HG02678 (cell line): ENCODE measurements at regions not wholly inside any gene's neighbourhood (a gene's known extent, or its start where the extent isn't known, plus 50 kb on each side); places are given as distances from the start of the nearest gene placed in this dataset.

Experiments used
- ATAC-seq: cut with Tn5 transposase; IDR thresholded peaks from one replicate; pipeline ENCODE4 v1.9.1; 2021; ENCODE audit warnings: mild to moderate bottlenecking, moderate library complexity; ENCODE audit not compliant: unreplicated experiment

DNA sequence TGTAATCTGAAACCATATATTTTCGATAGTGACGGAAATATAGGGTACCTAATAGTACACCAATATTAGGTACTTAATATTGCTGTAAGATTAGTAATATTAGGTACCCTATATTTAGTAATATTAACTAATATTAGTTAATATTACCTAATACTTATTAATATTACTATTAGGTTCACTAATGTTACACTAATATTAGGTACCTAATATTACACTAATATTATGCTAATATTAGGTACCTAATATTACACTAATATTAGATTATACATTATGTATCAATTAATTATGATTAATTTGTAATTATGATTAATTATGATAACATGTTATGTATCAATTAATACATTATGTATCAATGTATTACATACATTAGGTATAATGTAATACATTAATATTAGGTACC is 518.2 kb upstream of the LRATD1 start:
- no peak for ATAC-seq

DNA sequence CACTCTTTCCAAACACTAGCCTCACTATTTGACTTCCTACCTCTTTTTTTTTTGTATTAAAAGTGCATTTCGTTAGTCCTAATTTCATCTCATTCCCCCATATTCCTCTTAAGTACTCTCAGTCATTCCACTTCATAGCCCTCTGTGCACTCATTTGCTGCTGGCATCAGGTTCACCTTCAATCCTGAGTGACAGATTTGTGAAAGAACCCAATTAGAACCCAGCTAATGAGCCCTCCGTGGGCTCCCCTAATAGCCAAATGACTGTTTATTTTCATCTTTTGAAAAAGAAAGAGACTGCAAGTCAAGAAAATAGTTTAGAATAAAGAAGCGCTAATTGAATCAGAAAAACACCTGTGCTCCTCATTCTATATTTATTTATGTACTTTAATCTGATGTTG is 512.1 kb upstream of the LRATD1 start:
- no peak for ATAC-seq

DNA sequence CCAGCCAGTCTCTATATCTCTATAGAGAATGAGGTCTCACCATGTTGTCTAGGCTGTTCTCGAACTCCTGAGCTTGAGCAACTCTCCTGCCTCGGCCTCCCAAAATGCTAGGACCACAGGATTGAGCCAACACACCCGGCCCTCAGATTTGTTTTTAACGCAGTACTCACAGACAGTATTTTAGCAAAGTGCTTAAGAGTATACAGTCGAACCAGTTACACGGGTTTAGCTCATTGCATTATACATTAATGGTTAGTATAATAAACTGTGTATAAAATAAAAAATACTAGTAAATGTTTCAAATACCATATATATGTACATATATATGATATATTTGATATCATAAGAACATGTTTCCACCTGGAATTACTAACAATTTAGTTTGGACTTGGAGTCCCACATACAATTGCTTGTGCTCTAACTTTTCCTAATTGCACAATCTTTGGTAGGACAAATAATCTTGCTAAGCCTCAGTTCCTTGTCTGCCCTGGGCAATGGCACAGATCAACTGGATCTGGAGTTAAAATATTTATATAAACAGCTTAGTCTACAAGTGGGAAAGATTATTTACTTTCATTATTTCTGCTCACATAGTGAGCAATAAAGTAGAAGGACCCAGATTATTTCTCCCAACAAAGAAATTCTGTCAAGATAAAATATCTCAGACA is 508.9 kb upstream of the LRATD1 start:
- ATAC-seq, result no peak

DNA sequence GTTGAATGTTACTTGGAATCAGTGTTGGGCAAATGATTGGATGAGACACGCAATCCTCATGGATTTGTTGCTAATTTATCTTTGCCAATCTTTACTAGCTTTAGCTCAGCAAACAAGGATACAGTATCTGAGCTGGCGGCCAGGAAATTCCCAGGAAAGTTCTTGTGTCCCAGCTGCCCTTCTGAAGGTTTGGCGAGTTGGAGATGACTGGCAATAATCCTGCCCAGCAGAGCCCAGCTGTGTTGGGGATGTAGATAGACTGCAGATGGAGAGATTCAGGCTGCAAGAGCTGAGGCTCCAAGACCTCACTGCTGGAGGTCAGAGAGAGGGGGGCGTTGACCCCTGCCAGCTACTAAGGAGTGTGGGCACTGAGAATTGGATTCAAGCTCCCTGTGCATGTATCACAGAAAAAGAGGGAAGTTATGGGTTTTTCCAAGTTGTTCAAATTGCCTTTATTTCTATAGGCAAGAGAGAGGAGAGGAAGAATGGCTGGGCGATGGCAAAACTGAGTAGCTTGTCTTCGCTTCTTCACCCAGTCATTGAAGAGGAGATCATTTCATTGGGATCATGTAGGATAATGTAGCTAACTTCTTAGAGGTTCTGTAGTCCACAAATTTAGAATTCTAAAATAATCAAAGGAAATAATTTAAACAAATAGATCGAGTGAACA is 506.8 kb upstream of the LRATD1 start:
- ATAC-seq, result no peak

DNA sequence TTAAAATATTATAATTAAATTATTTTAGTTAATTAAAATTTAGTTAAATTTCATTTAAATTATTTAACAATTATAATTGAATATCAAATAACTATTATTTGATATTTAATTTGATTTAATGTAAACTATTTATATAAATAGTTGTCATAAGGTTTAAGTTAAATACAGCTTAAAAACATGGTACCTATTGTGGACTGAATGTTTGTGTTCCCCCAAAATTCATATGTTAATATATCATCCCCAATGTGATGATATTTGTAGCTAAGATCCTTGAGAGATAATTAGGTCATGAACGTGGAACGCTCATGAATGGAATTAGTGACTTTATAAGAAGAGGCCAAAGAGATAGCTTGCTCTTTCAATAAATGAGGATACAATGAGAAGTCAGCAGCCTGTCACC is 505.7 kb upstream of the LRATD1 start:
- ATAC-seq, result no peak

DNA sequence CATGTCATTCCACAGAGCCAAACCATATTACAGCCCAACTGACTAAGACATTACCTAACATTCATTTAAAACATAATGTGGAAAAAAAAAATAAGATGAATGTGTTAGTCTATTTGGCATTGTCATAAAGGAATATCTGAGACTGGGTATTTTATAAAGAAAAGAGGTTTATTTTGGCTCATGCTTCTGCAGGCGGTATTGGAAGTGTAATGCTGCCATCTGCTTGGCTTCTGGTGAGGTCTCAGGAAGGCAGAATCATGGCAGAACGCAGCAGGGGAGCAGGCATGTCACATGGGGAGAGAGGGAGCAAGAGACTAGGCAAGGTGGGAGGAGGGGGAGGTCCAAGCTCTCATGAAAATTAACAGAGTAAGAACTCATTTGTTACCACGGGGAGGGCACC is 504.8 kb upstream of the LRATD1 start:
- ATAC-seq, result no peak

DNA sequence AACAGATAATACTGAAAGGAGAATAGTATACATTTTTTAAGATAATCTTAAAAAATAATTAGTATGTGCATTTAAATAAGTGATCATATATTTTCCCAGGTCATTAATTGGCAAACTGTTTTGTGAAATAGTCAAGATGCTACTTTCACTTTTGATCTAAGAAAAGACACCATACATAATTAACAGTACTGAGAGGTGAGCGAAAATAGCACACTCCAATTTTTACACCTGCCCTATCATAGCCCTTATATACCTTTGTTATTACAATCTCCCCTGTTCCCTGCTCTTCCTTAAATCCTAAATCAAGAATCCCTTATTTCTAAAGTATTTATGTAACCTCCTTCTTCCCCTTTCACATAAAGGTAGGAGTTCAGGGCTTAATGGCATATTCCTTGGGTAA is 500.1 kb upstream of the LRATD1 start:
- ATAC-seq, result no peak

DNA sequence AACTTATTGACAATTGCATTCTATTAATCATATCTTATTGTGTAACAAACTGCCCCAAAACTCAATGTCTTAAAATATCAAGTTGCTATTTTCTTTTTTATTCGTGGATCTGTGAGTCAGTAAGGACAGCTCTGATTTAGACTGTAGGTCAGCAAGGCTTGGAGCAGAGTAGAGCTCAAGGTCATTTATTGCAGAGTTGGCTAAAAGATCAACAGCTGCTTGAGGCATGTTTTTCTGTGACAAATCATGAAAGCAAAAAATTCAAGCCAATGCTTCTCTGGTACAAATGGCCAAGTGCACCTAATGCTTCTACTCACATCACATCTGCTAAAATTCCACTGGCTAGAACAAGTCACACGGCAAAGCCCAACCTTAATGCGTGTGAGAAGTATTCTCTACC is 497.7 kb upstream of the LRATD1 start:
- ATAC-seq, result no peak

DNA sequence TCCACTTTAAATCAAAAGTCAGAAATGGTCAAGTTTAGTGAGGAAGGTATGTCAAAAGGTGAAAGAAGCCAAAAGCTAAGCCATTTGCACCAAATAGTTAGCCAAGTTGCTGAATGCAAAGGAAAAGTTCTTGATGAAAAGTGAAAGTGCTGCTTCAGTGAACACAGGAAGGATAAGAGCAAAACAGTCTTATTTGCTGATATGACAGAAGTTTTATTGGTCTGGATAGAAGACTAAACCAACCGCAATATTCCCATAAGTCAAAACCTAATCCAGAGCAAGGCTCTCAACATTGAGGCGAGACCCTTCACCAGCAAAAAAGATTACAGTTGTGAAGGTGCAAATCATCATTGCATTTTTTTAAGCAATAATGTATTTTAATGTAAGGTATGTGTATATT is 496.5 kb upstream of the LRATD1 start:
- ATAC-seq, result no peak

DNA sequence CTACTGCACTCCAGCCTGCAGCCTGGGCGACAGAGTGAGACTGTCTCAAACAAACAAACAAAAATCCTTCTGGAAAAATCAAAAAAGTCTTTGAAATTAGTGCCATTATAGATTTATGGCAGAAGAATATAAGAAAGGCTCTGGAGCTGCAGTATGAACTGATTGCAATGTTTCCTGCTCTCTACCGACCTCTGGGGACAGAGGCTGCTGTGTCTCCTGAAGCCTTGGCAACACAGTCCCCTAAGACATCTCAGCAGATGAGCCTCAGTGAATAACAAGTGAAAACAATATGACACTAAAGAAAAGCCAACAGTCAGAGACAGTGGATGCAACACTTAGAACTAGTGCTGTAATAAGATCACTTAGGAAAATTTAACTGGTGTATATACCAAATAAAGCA is 494.9 kb upstream of the LRATD1 start:
- no peak for ATAC-seq

DNA sequence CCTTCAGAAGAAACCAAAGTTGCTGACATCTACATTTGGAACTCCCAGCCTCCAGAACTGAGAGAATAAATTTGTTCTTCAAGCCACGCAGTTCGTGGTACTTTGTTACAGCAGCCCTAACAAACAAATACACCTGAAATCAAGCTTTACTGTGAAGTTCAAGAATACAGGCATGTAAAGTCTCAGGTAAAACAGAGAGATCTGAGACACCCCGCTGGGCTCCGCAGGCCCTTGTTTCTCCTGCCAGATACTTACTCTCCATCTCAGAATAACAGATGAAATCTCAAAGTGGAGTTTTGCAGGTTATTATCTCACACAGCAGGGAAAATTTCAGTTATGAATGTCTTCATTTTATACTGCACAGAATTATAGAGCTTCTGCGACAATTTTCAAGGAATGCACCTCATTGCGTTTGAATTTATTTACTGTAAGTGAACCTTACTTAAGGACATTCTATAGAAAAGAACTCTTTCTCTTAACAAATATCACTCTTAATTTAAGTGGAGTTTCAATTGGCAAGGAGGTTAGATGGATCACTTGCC is 492.4 kb upstream of the LRATD1 start:
- ATAC-seq, result no peak

DNA sequence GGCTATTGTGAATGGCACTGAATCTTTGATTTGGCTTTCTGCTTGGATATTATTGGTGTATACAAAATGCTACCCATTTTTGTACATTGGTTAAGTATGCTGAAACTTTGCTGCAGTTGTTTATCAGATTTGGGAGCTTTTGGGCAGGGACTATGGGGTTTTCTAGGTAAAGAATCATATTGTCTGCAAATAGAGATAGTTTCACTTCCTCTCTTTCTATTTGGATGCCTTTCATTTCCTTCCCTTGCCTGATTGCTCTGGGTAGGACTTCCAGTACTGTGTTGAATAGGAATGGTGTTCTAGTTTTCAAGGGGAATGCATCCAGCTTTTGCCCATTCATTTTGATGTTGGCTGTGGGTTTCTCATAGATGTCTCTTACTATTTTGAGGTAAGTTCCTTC is 489.1 kb upstream of the LRATD1 start:
- no peak for ATAC-seq

DNA sequence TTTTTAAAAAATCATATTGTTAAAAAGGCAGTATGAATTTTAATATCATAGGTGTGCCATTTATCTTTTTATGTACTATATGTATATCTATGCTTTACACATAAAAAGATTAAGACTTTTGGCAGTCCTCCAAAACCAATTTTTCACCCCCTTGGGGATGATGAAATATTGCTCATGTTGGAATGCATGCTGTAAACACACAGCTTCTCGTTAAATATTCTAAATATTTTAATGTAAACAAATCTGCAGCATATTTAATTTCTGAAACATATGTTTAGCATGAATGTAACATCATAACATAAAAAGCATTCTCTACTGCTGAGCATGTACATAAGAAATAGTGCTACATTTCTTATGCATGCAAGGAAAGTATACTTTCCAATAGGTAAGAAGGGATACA is 484.3 kb upstream of the LRATD1 start:
- no peak for ATAC-seq

DNA sequence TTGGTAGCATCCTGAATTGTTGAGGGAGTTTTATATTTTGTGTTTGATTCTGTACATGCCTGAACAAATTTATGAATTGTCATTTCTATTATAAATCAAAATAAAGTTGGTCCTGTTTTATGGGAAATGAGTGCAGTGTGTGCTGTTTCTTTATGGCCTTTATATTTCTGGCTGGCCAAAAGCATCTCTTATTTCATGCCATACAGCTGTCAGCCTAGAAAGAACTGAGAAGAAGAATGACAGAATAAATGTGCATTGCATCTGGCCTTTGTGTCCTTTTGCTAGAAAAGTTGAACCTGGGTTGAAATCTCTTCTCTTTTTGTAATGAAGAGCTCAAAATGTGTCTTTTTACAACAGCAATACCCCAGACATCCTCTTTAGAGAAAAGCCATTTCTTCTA is 474.7 kb upstream of the LRATD1 start:
- no peak for ATAC-seq

DNA sequence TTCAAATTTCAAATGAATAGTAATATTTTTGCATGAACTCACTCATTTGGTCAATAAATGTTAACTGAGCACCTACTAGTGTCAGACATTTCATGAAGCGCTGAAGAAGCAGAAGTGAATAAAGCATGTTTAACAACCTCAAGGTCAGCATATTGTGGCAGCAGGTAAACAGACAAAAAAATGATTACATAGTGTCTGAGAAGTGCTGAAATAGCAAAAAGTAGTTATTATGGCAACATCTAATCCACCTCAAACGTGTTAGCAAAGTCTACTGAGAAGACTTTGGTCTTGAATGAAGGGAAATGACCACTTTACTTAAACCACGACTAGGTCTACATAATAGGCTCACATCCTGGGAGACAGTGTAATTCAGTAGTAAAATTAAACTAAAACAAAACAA is 452.2 kb upstream of the LRATD1 start:
- no peak for ATAC-seq

DNA sequence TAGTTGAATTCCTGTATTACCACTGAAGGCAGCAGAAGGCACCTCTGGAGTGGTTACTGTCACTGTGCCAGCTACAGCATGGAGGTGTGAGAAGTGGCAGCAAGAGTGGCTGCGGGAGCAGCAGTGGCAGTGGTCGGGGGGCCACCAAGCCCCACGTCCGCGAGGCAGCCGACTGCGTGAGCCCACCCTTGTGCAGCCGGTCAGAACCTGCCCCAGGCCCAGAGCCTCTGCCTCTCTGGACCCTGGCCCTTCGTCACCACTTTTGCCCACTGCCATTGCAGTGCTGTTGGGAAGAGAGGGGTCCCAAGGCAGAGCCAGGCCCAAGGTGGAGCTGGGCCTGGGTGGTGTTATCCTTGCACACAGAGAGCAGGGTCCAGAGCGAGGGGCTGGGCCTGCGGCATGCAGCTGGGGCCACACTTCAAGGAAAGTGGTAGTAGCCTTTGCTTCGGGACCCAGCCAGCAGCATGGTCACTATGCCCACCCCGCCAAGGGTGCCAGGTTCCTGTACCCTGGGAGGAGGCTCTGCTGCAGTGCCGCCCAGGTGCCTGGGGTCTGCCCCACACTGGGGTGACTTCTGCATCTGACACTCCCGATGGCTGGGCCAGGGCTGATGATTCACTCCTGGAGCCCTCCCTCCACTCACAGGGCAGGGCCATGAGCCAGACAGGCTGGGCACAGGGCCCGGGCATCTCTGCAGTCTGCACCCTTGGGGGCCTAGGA is 450.1 kb upstream of the LRATD1 start:
- ATAC-seq, result no peak

DNA sequence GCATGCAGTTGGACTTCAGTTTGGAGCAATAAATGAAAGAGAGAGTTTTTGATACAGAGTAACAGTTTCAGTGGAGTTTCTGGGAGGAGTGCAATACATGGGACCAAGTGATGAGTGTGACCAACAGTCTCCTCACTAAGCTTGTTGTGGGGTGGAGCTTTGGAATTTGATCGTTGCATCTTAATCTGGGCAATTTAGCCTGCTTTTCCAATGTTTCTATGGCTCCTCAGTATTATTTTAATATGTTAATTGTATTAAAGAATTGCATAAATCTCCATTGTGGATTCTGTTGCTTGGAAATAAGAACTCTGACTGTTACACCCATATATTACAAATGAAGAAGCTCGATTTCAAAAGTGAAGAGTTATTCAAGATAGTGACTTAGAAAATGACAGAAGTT is 446.6 kb upstream of the LRATD1 start:
- ATAC-seq, result no peak

DNA sequence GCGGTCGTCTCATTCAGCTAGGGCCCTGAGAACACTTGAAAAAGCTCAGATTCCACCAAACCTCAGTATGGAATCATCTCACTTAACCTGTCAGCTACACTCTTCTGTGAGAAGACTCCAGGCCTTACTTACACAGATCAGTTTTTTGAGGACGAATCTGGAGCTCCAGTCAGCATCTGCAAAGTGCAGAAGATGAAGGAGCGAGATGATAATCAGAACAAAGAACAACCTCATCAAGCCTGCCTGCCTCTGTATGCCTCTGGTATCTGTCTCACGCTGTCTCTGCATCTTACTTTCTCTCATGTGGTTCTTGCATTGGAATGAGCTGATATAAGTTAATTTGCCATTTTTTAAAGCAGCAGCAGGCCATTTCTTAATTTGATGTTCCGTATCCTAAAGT is 444.1 kb upstream of the LRATD1 start:
- ATAC-seq, result no peak

DNA sequence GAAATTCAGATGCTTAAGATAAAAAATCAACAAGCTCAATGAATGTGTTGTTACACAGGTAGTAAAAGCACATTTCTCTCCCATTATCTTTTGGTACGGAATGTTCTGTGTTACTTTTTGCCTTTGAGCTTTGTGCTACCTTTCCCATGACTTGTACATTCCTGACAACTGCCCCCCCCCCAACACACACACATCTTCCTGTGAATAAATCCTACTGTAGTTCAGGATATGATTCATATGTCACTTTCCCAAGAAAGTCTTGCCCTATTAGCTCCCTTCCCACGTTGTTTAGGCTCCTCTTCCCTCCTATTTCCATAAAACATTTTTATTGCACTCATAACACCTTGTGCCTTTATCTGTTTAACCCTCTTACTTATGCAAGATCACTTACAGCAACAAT is 442.6 kb upstream of the LRATD1 start:
- no peak for ATAC-seq

DNA sequence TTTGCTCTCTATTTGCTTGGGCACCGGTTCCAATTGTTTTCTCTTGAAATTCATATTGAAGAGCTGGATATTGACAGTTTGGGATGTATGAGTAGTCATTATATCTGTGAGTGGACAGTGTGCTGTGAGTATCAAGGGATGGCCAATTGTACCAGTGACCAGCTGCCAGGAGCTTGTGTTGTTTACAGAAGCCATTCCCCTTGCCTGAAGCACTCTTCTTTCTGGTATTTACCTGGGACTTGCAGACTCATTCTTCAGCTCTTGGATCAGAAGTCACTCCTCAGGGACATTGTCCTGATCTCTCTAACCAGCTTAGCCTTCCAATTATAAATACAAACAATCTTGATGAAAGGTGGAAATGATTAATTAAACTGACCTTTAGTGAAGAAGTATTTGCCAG is 438.3 kb upstream of the LRATD1 start:
- ATAC-seq, result no peak

DNA sequence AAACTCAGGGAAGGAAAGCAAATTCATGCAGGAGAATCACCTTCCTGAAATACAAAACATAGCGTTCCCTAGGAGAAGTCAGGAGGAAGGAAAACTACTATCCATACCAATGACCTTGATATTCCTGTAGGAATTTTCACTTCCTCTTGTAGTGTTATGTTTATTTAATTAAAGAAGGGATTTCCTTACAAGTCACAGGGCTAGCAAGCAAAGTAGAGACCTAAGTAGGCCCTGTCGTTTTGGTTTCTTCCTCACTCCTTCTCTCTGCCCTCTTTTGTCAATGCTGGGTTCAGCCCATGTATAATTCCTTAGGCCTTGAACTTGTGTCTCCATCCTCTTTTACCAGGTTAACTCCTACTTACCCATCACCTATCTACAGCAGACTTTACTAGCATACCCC is 435.2 kb upstream of the LRATD1 start:
- ATAC-seq, result no peak

DNA sequence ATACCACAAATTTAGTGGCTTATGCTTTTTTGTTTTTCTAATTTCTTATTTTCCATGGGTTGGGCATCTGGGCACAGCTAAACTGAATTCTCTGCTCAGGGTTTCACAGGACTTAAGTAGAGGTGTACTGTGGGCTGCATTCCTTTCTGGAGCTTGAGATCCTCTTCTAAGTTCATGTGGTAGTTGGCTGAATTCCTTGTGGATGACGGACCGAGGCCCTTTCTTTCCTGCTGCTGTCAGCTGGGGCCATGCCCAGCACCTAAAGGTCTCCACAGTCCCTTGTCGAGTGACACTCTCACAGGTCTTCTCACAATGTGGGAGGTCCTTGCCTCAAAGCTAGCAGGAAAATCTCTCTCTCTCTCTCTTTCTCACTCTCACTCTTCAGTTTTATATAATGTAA is 433.5 kb upstream of the LRATD1 start:
- ATAC-seq, result no peak
